Mesenchymal stem cell (in vitro differentiated cells and primary cell): ENCODE measurements at regions not wholly inside any gene's neighbourhood (a gene's known extent, or its start where the extent isn't known, plus 50 kb on each side); places are given as distances from the start of the nearest gene placed in this dataset.

Source experiments
- DNase-seq: peaks from one replicate; pipeline ENCODE4 v3.0.0-alpha.2; 2013
- H2AFZ ChIP-seq: one replicate; pipeline ENCODE4 v1.6.1; 2013; ENCODE audit warnings: low read depth, mild to moderate bottlenecking, control low read depth, inconsistent platforms, low read length, moderate library complexity
- H2AK5ac ChIP-seq: 2 replicates; pipeline ENCODE4 v1.6.1; 2013; ENCODE audit warnings: low read length, moderate library complexity, mild to moderate bottlenecking, inconsistent platforms; ENCODE audit not compliant: severe bottlenecking
- H2BK120ac ChIP-seq: one replicate; pipeline ENCODE4 v1.6.1; 2013; ENCODE audit warnings: low read depth, mild to moderate bottlenecking, inconsistent platforms, low read length, moderate library complexity
- H2BK12ac ChIP-seq, 2 experiments: one replicate each; pipeline ENCODE4 v1.6.1; 2013; ENCODE audit warnings: inconsistent platforms in 2 of 2, low read length in 2 of 2, mild to moderate bottlenecking in 2 of 2, moderate library complexity in 2 of 2, control low read depth in 1 of 2
- H2BK15ac ChIP-seq: one replicate; pipeline ENCODE4 v1.6.1; 2013; ENCODE audit warnings: mild to moderate bottlenecking, low read depth, inconsistent platforms; ENCODE audit not compliant: poor library complexity, severe bottlenecking
- H2BK5ac ChIP-seq: 2 replicates; pipeline ENCODE4 v1.6.1; 2013; ENCODE audit warnings: low read depth, mild to moderate bottlenecking, low read length, control low read depth, inconsistent platforms; ENCODE audit not compliant: poor library complexity, severe bottlenecking
- H3K14ac ChIP-seq, 2 experiments: one replicate each; pipeline ENCODE4 v1.6.1; 2013; ENCODE audit warnings: inconsistent platforms in 2 of 2, low read length in 2 of 2, control low read depth in 1 of 2, mild to moderate bottlenecking in 1 of 2, moderate library complexity in 1 of 2
- H3K18ac ChIP-seq, 2 experiments: one replicate each; pipeline ENCODE4 v1.6.1; 2013; ENCODE audit warnings: inconsistent platforms in 2 of 2, low read length in 2 of 2, control low read depth in 1 of 2, low read depth in 1 of 2, mild to moderate bottlenecking in 1 of 2
- H3K23ac ChIP-seq, 2 experiments: one replicate each; pipeline ENCODE4 v1.6.1; 2013; ENCODE audit warnings: inconsistent platforms in 2 of 2, low read length in 2 of 2, mild to moderate bottlenecking in 2 of 2, moderate library complexity in 2 of 2, control low read depth in 1 of 2
- H3K27ac ChIP-seq: 2 replicates; pipeline ENCODE4 v1.5.1; 2013; ENCODE audit warnings: mild to moderate bottlenecking, moderate library complexity, low read length, control low read depth, inconsistent platforms; ENCODE audit not compliant: poor library complexity, severe bottlenecking
- H3K27me3 ChIP-seq, 2 experiments: 2 replicates each; pipeline versions ENCODE4 v1.6.1 to v1.7.0; 2013; ENCODE audit warnings: low read length in 2 of 2, mild to moderate bottlenecking in 2 of 2, moderate library complexity in 2 of 2, control low read depth in 1 of 2, inconsistent platforms in 1 of 2; ENCODE audit not compliant: control insufficient read depth in 1 of 2, insufficient read depth in 1 of 2
- H3K36me3 ChIP-seq, 2 experiments: 2 replicates each; pipeline versions ENCODE4 v1.6.1 to v1.7.0; 2013; ENCODE audit warnings: low read length in 2 of 2, control low read depth in 1 of 2, inconsistent platforms in 1 of 2, low read depth in 1 of 2, mild to moderate bottlenecking in 1 of 2; ENCODE audit not compliant: insufficient read depth in 2 of 2, control insufficient read depth in 1 of 2
- H3K4ac ChIP-seq, 2 experiments: one replicate each; pipeline ENCODE4 v1.6.1; 2013; ENCODE audit warnings: inconsistent platforms in 2 of 2, low read length in 2 of 2, mild to moderate bottlenecking in 2 of 2, moderate library complexity in 2 of 2, control low read depth in 1 of 2, low read depth in 1 of 2
- H3K4me1 ChIP-seq: 2 replicates; pipeline ENCODE4 v1.6.1; 2013; ENCODE audit warnings: low read depth, low read length, control low read depth; ENCODE audit not compliant: control insufficient read depth, insufficient read depth
- H3K4me2 ChIP-seq: 2 replicates; pipeline ENCODE4 v1.6.1; 2013; ENCODE audit warnings: low read length, mild to moderate bottlenecking, inconsistent platforms; ENCODE audit not compliant: poor library complexity, severe bottlenecking
- H3K4me3 ChIP-seq, 2 experiments: 2 replicates each; pipeline versions ENCODE4 v1.5.1 to v1.7.0; 2013; ENCODE audit warnings: low read length in 2 of 2, mild to moderate bottlenecking in 2 of 2, control low read depth in 1 of 2, low read depth in 1 of 2; ENCODE audit not compliant: insufficient read depth in 1 of 2
- H3K79me1 ChIP-seq: replicated peaks from 2 replicates; pipeline ENCODE4 v1.6.1; 2013; ENCODE audit warnings: mild to moderate bottlenecking, control low read depth, low read length, inconsistent platforms; ENCODE audit not compliant: poor library complexity, severe bottlenecking
- H3K9ac ChIP-seq: 2 replicates; pipeline ENCODE4 v1.7.0; 2013; ENCODE audit warnings: mild to moderate bottlenecking, low read length, moderate library complexity
- H3K9me3 ChIP-seq: 2 replicates; pipeline ENCODE4 v1.7.0; 2013; ENCODE audit warnings: mild to moderate bottlenecking, low read length; ENCODE audit not compliant: control insufficient read depth
- H4K8ac ChIP-seq: one replicate; pipeline ENCODE4 v1.6.1; 2013; ENCODE audit warnings: inconsistent platforms, mild to moderate bottlenecking, low read length, moderate library complexity
- H4K91ac ChIP-seq: one replicate; pipeline ENCODE4 v1.6.1; 2013; ENCODE audit warnings: mild to moderate bottlenecking, low read length, inconsistent platforms
- WGBS: methylation state at CpG from one replicate; pipeline ENCODE4 v1.1.7; 2013; ENCODE audit warnings: mixed read lengths; 5-methylcytosine and 5-hydroxymethylcytosine counted together

DNA sequence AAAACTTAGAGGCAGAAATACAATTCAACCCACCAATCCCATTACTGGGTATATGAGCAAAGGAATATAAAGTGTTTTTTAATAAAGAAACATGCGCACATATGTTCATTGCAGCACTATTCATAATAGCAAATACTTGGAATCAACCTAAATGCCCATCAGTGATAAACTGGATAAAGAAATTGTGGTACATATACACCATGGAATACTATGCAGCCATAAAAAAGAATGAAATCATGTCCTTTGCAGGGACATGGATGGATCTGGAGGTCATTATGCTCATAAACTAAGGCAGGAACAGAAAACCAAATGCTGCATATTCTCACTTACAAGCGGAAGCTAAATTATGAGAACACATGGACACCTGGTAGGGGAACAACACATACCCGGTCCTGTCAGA lies 807.7 kb upstream of the INTU start:
- Histone ChIP-seq H3K9ac (no peak overlapping the region), H3K23ac (no peak overlapping the region), H3K36me3 (no peaks in the 10 kb centered on the region), H4K91ac (no peak overlapping the region), H2AFZ (no peak overlapping the region), H3K27ac (no peak overlapping the region), H2BK12ac (no peak overlapping the region), H2BK5ac (no peak overlapping the region), H3K18ac (no peak overlapping the region), H3K9me3 (peaks cover 23% of the 10 kb centered on the region), H3K4me1 (no peaks in the 10 kb centered on the region), H3K14ac (no peak overlapping the region), H3K4me3 (no peak overlapping the region), H2AK5ac (no peak overlapping the region), H3K4ac (no peak overlapping the region), H3K27me3 (no peaks in the 10 kb centered on the region), H2BK15ac (no peak overlapping the region), H4K8ac (no peak overlapping the region), H3K4me2 (no peak overlapping the region), H3K79me1 (no peaks in the 10 kb centered on the region), H2BK120ac (no peak overlapping the region)
- no CpG with 5 or more reads among the region's 3 CpGs for WGBS
- DNase-seq, result no peak

DNA sequence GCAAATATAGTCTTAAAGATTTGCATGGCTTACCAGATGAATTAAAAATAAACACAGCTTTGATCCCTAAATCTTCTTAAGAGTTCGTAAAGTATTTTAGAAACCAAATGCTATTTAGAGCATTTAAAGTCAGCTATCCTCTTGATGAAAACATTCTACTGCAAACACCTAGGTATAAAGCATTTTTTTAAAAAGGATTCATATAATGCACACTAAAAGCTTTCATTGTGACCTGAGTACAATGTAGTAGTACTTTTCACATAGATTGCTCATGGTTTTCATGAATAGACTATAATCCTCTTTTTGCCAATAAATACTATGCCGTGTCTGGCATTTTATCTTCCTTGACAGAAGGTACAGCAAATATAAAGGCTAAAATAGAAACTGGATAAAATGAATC lies 805.1 kb upstream of the INTU start:
- H3K4me1 ChIP-seq, result no peaks in the 10 kb centered on the region
- H2AK5ac ChIP-seq, result no peak overlapping the region
- no peak overlapping the region for H3K18ac ChIP-seq
- H2BK15ac ChIP-seq, result no peak overlapping the region
- no peak overlapping the region for H3K27ac ChIP-seq
- H3K4ac ChIP-seq, result no peak overlapping the region
- no peaks in the 10 kb centered on the region for H3K27me3 ChIP-seq
- no CpG with 5 or more reads among the region's 2 CpGs for WGBS
- H3K23ac ChIP-seq, result no peak overlapping the region
- no peak overlapping the region for H3K9ac ChIP-seq
- no peak overlapping the region for H4K8ac ChIP-seq
- H3K36me3 ChIP-seq, result no peaks in the 10 kb centered on the region
- no peak overlapping the region for H3K4me2 ChIP-seq
- no peak overlapping the region for H2BK5ac ChIP-seq
- DNase-seq, result no peak
- H2BK12ac ChIP-seq, result no peak overlapping the region
- H2BK120ac ChIP-seq, result no peak overlapping the region
- H3K79me1 ChIP-seq, result no peaks in the 10 kb centered on the region
- no peak overlapping the region for H3K4me3 ChIP-seq
- no peak overlapping the region for H4K91ac ChIP-seq
- no peak overlapping the region for H3K14ac ChIP-seq
- no peak overlapping the region for H2AFZ ChIP-seq
- H3K9me3 ChIP-seq, result peaks cover 36% of the 10 kb centered on the region

DNA sequence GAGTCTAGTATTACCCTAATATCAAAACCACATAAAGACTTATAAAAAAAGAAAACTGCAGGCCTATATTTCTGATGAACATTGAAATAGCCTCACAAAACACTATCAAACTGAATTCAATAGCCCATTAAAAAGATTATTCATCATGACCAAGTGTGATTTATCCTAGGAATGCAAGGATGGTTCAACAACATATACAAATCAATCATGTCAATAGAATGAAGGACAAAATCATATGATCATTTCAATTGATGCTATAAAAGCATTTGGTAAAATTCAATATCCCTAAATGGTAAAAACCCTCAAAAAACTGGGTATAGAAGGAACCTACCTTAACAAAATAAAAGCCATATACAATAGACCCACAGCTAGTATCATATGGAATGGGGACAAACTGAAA lies 797.9 kb upstream of the INTU start:
- Histone ChIP-seq H3K14ac (no peak overlapping the region), H3K9me3 (peaks cover 48% of the 10 kb centered on the region), H3K79me1 (no peaks in the 10 kb centered on the region), H3K4me3 (no peak overlapping the region), H3K9ac (no peak overlapping the region), H3K27ac (no peak overlapping the region), H3K4me1 (no peaks in the 10 kb centered on the region), H3K36me3 (no peaks in the 10 kb centered on the region), H2BK15ac (no peak overlapping the region), H2BK5ac (no peak overlapping the region), H2BK12ac (no peak overlapping the region), H4K91ac (no peak overlapping the region), H2BK120ac (no peak overlapping the region), H2AK5ac (no peak overlapping the region), H3K4ac (no peak overlapping the region), H4K8ac (no peak overlapping the region), H3K18ac (no peak overlapping the region), H3K23ac (no peak overlapping the region), H2AFZ (no peak overlapping the region), H3K27me3 (no peaks in the 10 kb centered on the region), H3K4me2 (no peak overlapping the region)
- DNase-seq, result no peak

DNA sequence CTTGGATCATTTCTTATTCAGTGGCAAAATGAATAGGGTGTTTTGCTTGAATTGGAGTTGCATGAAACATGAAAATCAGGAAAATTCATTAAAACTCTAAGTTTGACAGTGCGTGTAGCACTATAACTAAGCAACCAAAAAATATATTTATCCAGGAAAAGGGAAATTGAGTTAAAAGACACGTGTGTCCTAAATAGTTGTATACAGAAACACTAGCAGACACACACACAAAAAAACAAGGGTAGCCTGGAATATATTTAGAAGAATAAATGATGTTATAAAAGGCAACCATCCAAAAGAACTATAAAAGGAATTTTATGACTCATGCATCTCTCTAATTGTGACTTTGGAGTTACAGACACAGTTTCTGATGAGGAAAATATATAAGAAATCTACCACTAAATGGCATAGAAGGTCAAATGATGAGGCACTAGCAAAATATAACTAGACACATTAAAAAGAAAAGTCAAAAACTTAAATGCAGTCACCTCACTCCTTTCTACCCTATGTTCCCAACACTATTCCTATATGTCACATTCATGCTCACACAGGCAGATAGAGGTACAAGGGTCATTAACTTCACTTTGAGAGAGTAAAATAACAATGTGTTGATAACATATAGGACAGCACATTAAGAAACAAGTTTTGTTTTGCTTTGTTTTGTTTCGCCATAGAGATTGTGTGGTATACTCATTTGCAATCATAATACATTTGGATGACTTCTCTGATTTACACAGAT lies 793.6 kb upstream of the INTU start:
- Histone ChIP-seq H3K79me1 (no peaks in the 10 kb centered on the region), H3K9ac (peak overlapping the region; percentile 47), H2BK120ac (no peak overlapping the region), H2AFZ (no peak overlapping the region), H3K18ac (no peak overlapping the region), H4K8ac (no peak overlapping the region), H3K9me3 (peaks cover 15% of the 10 kb centered on the region), H3K23ac (no peak overlapping the region), H3K4me1 (peaks cover 2% of the 10 kb centered on the region), H2BK12ac (no peak overlapping the region), H2AK5ac (no peak overlapping the region), H2BK5ac (no peak overlapping the region), H2BK15ac (no peak overlapping the region), H3K14ac (no peak overlapping the region), H4K91ac (no peak overlapping the region), H3K4me3 (no peak overlapping the region), H3K27ac (no peak overlapping the region), H3K4ac (no peak overlapping the region), H3K4me2 (no peak overlapping the region), H3K27me3 (no peaks in the 10 kb centered on the region), H3K36me3 (no peaks in the 10 kb centered on the region)
- DNase-seq, result no peak
- WGBS, result 100% methylated on average over 1 of the region's 3 CpGs
